Thyroid gland (tissue), 4 donors: ENCODE measurements at regions not wholly inside any gene's neighbourhood (a gene's known extent, or its start where the extent isn't known, plus 50 kb on each side); places are given as distances from the start of the nearest gene placed in this dataset.

ENCODE experiments used
- DNase-seq, 2 donors: peaks; one replicate each; pipeline ENCODE4 v3.0.0-alpha.2; 2019
- H3K27ac ChIP-seq, 3 donors: fragments of 200-600 bp; sonication (generic); 1 replicate in 2 of 3; 2 replicates in 1 of 3; pipeline ENCODE4 v1.5.1; 2016 to 2019; ENCODE audit warnings: mild to moderate bottlenecking in 1 of 3, moderate library complexity in 1 of 3
- H3K27me3 ChIP-seq: fragments of 200-600 bp; sonication (generic); one replicate; pipeline ENCODE4 v1.5.1; 2019
- H3K36me3 ChIP-seq, 2 donors: fragments of 200-600 bp; sonication (generic); one replicate each; pipeline ENCODE4 v1.5.1; 2016 to 2019
- H3K4me1 ChIP-seq, 2 donors: fragments of 200-600 bp; sonication (generic); one replicate each; pipeline ENCODE4 v1.5.1; 2017 to 2019
- H3K4me3 ChIP-seq, 3 donors: fragments of 200-600 bp; sonication (generic); replicated peaks in 1 of 3; 1 replicate in 2 of 3; 2 replicates in 1 of 3; pipeline ENCODE4 v1.5.1; 2016; ENCODE audit warnings: mild to moderate bottlenecking in 1 of 3
- H3K9me3 ChIP-seq: fragments of 200-600 bp; sonication (generic); one replicate; pipeline ENCODE4 v1.5.1; 2017
- POLR2A ChIP-seq, 2 donors: fragments of 450-650 bp; IDR thresholded peaks; one replicate each; pipeline ENCODE4 v1.6.1; 2017; ENCODE audit warnings: antibody characterized with exemption in 2 of 2, mild to moderate bottlenecking in 2 of 2, moderate library complexity in 1 of 2
- WGBS, 2 donors: methylation state at CpG; one replicate each; pipeline ENCODE4 v1.1.5; 2017; 5-methylcytosine and 5-hydroxymethylcytosine counted together
- intact Hi-C: fragments of 100-400 bp; cut with DNase I; formaldehyde crosslinking; loops from one replicate; pipeline ENCODE4 v1.15.1; 2023
- TF ChIP-seq, protein P1 (sequence below), 6 experiments: fragments of 200-600 bp in 3 of 6; fragments of 450-650 bp in 3 of 6; sonication (generic) in 3 of 6; IDR thresholded peaks; one replicate each; pipeline ENCODE4 v1.5.1; 2016 to 2019; ENCODE audit warnings: antibody characterized with exemption in 6 of 6, mild to moderate bottlenecking in 2 of 6, inconsistent platforms in 1 of 6, moderate library complexity in 1 of 6

DNA sequence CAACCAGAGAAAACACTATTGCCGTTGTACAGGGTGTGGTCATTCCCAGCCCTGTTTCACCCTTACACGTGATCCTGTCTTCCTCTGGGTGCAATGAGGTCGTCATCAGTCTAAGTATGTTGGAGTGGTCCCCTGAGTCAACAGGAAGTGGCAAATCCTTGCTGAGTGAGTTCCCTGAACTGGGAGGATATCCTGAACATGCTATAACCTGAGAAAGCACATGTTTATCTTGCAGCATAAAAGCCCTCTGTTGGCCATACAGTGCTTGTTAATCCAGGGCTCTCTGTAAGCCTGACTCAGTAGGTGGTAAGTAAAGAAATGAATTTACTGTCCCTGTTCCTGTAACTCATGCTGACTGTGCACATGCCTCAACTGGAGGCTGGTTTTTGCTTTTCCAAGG lies 477.8 kb upstream of the RGMA start:
- TF ChIP-seq, protein P1, sequence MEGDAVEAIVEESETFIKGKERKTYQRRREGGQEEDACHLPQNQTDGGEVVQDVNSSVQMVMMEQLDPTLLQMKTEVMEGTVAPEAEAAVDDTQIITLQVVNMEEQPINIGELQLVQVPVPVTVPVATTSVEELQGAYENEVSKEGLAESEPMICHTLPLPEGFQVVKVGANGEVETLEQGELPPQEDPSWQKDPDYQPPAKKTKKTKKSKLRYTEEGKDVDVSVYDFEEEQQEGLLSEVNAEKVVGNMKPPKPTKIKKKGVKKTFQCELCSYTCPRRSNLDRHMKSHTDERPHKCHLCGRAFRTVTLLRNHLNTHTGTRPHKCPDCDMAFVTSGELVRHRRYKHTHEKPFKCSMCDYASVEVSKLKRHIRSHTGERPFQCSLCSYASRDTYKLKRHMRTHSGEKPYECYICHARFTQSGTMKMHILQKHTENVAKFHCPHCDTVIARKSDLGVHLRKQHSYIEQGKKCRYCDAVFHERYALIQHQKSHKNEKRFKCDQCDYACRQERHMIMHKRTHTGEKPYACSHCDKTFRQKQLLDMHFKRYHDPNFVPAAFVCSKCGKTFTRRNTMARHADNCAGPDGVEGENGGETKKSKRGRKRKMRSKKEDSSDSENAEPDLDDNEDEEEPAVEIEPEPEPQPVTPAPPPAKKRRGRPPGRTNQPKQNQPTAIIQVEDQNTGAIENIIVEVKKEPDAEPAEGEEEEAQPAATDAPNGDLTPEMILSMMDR (IDR thresholded peaks at IDR 0.05): no peak
- no peak for TF ChIP-seq POLR2A (IDR thresholded peaks at IDR 0.05)
- Histone ChIP-seq H3K4me3 (no peak overlapping the region), H3K36me3 (no peaks in the 10 kb centered on the region), H3K27me3 (no peaks in the 10 kb centered on the region), H3K27ac (no peak overlapping the region), H3K4me1 (peaks cover 0 to 8% of the 10 kb centered on the region in 2 donors), H3K9me3 (no peaks in the 10 kb centered on the region)
- no peak for DNase-seq
- intact Hi-C loops: no loop called here
- 14 to 23% methylated on average over 3 of the region's 3 CpGs for WGBS, 2 donors

DNA sequence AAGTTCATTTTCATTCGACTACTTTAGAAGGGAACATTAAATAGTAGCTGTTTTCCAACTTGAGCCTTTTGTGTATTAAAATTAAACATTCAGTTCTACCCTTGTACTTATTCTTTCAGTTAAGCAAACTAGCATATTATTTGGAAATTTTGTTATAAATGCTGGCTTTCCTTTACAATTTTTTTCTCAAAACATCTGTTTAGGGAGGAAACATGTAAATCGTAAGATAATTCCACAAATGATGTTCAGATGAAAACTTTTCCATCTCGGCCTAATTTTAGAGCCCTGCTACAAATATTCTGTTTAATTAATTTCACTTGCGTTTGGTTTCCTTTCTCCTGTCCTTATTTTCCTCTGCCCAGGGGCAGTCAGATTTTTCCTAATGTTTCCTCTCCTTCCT lies 476.2 kb upstream of the RGMA start:
- WGBS, 2 donors: 71 to 72% methylated on average over 4 of the region's 4 CpGs
- Histone ChIP-seq H3K36me3 (no peaks in the 10 kb centered on the region), H3K4me3 (no peak overlapping the region), H3K4me1 (peaks cover 0 to 8% of the 10 kb centered on the region in 2 donors), H3K9me3 (no peaks in the 10 kb centered on the region), H3K27me3 (no peaks in the 10 kb centered on the region), H3K27ac (no peak overlapping the region)
- TF ChIP-seq, protein P1 (IDR thresholded peaks at IDR 0.05): no peak
- no peak for DNase-seq
- intact Hi-C loops: no loop called here

DNA sequence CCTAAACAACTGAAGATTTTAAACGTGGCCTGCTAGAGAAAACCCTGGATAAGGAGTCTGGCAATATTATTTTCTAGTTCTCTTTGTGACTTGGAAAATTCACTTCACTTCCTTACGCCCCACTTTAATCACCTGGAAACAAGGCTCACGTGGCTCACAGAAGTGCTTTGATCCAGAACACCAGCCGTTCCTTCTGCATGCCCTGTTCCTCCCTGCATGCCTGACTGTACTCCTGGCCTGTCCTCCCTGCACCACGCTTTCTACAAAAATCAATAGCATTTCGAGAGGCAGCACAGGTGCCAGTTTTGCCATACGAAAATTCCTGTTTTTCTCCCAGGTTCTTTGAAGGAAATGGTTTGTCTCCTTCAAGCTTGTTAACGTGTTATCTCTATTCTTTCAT lies 474.2 kb upstream of the RGMA start:
- WGBS, 2 donors: 38 to 53% methylated on average over 8 of the region's 8 CpGs
- intact Hi-C loops: no loop called here
- Histone ChIP-seq H3K9me3 (no peaks in the 10 kb centered on the region), H3K27ac (peak overlapping the region in 1 of 3 donors; percentile 50), H3K4me3 (no peak overlapping the region), H3K27me3 (no peaks in the 10 kb centered on the region), H3K36me3 (no peaks in the 10 kb centered on the region), H3K4me1 (peaks cover 0 to 8% of the 10 kb centered on the region in 2 donors)
- peak; percentile 50 to 61 for DNase-seq
- TF ChIP-seq POLR2A (IDR thresholded peaks at IDR 0.05): no peak
- TF ChIP-seq, protein P1 (IDR thresholded peaks at IDR 0.05): no peak

DNA sequence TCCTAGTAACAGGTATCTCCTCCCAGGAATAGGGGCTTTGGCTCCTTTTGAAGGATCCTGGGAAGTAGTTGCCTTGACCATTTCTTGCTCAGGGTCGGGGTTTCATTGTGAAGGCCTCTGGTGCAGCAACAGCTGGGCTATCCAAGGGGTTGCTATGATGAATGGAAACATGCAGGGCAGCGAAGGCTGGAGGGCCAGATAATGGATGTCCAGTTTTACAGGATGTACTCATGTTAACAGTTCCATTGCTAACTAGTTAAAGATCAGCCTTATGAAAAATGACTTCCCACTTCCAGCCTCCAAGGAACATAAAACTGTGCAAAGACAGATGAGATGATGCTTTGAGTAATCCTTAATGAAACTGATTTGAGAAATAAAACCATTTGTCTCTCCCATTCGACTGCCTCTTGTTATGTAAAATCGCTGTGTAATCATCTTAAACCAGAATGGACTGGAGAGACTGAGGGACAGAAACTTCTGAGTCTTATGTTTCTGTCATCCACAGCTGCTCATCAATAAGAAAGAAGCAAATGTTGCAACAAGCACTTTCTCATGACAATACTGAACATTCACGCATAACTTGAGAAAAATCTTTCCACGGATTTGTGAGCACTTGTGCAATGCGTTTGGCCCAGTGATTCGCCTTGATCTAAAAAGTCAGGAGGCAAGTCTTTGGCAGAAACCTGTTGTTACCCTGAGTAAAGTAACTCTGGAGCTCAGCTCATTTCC lies 473.5 kb upstream of the RGMA start:
- Histone ChIP-seq H3K4me3 (no peak overlapping the region), H3K36me3 (no peaks in the 10 kb centered on the region), H3K27ac (peak overlapping the region in 1 of 3 donors; percentile 50), H3K4me1 (peaks cover 0 to 8% of the 10 kb centered on the region in 2 donors), H3K27me3 (no peaks in the 10 kb centered on the region), H3K9me3 (no peaks in the 10 kb centered on the region)
- intact Hi-C loops: no loop called here
- DNase-seq: peak; percentile 6 to 9
- 52 to 65% methylated on average over 8 of the region's 8 CpGs for WGBS, 2 donors
- TF ChIP-seq POLR2A (IDR thresholded peaks at IDR 0.05): no peak
- TF ChIP-seq, protein P1 (IDR thresholded peaks at IDR 0.05): no peak

DNA sequence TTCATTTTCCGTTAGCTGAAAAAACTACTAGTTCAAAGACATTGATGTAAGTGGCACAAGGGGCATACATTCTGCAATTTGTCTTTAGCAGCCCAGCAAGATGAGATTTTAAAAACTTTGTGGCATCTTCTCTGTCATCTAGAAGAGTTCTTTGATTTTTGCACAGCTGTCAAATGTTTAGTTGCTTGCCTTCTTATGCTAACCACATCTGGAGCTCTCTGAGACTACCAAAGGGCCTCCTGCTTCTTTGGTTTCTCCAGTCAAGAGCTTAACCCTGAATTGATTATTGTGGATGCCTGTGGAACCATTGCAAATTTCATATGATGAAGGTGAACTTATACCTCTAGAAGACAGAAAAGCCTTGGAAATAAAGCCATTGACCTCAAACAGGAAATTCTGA lies 468.7 kb upstream of the RGMA start:
- Histone ChIP-seq H3K4me1 (peaks cover 0 to 4% of the 10 kb centered on the region in 2 donors), H3K36me3 (no peaks in the 10 kb centered on the region), H3K27ac (no peak overlapping the region), H3K27me3 (no peaks in the 10 kb centered on the region), H3K9me3 (no peaks in the 10 kb centered on the region), H3K4me3 (no peak overlapping the region)
- intact Hi-C loops: no loop called here
- no peak for DNase-seq
- 94 to 100% methylated on average over 1 of the region's 1 CpG for WGBS, 2 donors
- TF ChIP-seq, protein P1 (IDR thresholded peaks at IDR 0.05): no peak
- no peak for TF ChIP-seq POLR2A (IDR thresholded peaks at IDR 0.05)
